Neural progenitor cell (in vitro differentiated cells): ENCODE measurements at regions not wholly inside any gene's neighbourhood (a gene's known extent, or its start where the extent isn't known, plus 50 kb on each side); places are given as distances from the start of the nearest gene placed in this dataset.

Experiments
- DNase-seq: peaks from one replicate; pipeline ENCODE4 v3.0.0-alpha.2; 2016; ENCODE audit warnings: low spot score
- H2AFZ ChIP-seq: fragments of 200-600 bp; sonication (generic); replicated peaks from 2 replicates; pipeline ENCODE4 v1.6.1; 2016; ENCODE audit warnings: antibody characterized with exemption
- H3F3A ChIP-seq: fragments of 200-600 bp; sonication (generic); 2 replicates; pipeline ENCODE4 v1.6.1; 2016; ENCODE audit warnings: antibody characterized with exemption, low read depth
- H3K27ac ChIP-seq: fragments of 200-600 bp; sonication (generic); 2 replicates; pipeline ENCODE4 v1.5.1; 2016; ENCODE audit warnings: mild to moderate bottlenecking
- H3K27me3 ChIP-seq: fragments of 200-600 bp; sonication (generic); 2 replicates; pipeline ENCODE4 v1.6.1; 2016; ENCODE audit warnings: mild to moderate bottlenecking, moderate library complexity
- H3K36me3 ChIP-seq: fragments of 200-600 bp; sonication (generic); 2 replicates; pipeline ENCODE4 v1.5.1; 2016
- H3K4me1 ChIP-seq: fragments of 200-600 bp; sonication (generic); 2 replicates; pipeline ENCODE4 v1.6.1; 2016; ENCODE audit warnings: mixed run types
- H3K4me2 ChIP-seq: fragments of 200-600 bp; sonication (generic); 2 replicates; pipeline ENCODE4 v1.6.1; 2016
- H3K4me3 ChIP-seq: fragments of 200-600 bp; sonication (generic); 2 replicates; pipeline ENCODE4 v1.5.1; 2016
- H3K79me2 ChIP-seq: fragments of 200-600 bp; sonication (generic); 2 replicates; pipeline ENCODE4 v1.6.1; 2016; ENCODE audit warnings: low read depth
- H3K9ac ChIP-seq: fragments of 200-600 bp; sonication (generic); 2 replicates; pipeline ENCODE4 v1.6.1; 2016
- H3K9me3 ChIP-seq: fragments of 200-600 bp; sonication (generic); 2 replicates; pipeline ENCODE4 v1.5.1; 2016; ENCODE audit warnings: low read depth
- H4K20me1 ChIP-seq: fragments of 200-600 bp; sonication (generic); 2 replicates; pipeline ENCODE4 v1.6.1; 2016; ENCODE audit warnings: low read depth
- H3K27ac Mint-ChIP-seq: 3 replicates; pipeline ENCODE4 v1.8.0; 2021; ENCODE audit warnings: mixed read lengths
- H3K27me3 Mint-ChIP-seq: 2 replicates; pipeline ENCODE4 v1.8.0; 2022; ENCODE audit warnings: low read depth, mild to moderate bottlenecking, inconsistent platforms, moderate library complexity, mixed read lengths; ENCODE audit not compliant: insufficient read depth
- H3K36me3 Mint-ChIP-seq: 3 replicates; pipeline ENCODE4 v1.8.0; 2021; ENCODE audit warnings: mixed read lengths
- H3K4me1 Mint-ChIP-seq: 3 replicates; pipeline ENCODE4 v1.8.0; 2021; ENCODE audit warnings: mixed read lengths
- H3K4me3 Mint-ChIP-seq: 3 replicates; pipeline ENCODE4 v1.8.0; 2021; ENCODE audit warnings: mild to moderate bottlenecking, moderate library complexity, mixed read lengths
- H3K9me3 Mint-ChIP-seq: 3 replicates; pipeline ENCODE4 v1.8.0; 2020; ENCODE audit warnings: mixed read lengths
- CTCF ChIP-seq: fragments of 200-600 bp; sonication (generic); IDR thresholded peaks from 2 replicates; pipeline ENCODE4 v1.5.1; 2017; ENCODE audit warnings: antibody characterized with exemption, mild to moderate bottlenecking
- EZH2 ChIP-seq: fragments of 200-600 bp; sonication (generic); IDR thresholded peaks from 2 replicates; pipeline ENCODE4 v1.6.1; 2017; ENCODE audit warnings: antibody characterized with exemption, mild to moderate bottlenecking, moderate library complexity
- EZH2phosphoT487 ChIP-seq: fragments of 200-600 bp; sonication (generic); IDR thresholded peaks from 2 replicates; pipeline ENCODE4 v1.6.1; 2017; ENCODE audit warnings: antibody characterized with exemption

DNA sequence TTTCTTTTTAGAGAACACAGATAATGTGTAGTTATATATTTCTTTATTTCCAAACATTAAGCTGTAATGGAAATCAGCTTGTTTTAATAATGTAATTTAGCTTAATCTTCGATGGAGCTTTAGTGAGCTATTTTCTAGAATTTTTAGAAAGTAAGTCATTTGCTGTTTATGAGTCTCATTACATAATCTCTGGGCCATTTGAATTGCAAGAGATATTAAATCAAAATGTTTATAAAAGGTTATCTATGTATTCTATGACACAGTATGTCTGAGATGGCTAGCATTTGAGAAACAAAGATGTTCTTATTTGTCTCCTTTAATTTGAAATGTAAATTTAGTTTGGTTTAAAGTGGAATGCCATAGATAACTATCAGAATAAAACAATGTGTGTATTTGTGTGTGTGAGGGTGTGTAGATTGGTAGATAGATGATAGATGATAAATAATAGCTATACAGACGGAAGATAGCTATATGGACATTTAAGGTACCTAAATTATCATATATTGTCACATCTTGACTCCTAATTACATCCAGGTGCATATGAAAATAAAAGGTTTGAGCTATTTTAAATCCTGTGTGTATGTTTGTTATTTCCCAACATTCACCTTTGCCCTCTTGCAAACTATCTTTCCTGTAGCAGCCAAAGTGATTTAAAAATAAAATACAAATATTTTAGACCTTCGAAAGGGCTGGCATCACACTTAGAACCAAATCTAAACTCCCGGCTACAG is 478.0 kb upstream of the KLF6 start:
- no peak overlapping the region for H2AFZ ChIP-seq
- no peak for TF ChIP-seq CTCF
- no peak for TF ChIP-seq EZH2
- no peak for TF ChIP-seq EZH2phosphoT487
- no peaks in the 10 kb centered on the region for H3K36me3 Mint-ChIP-seq

GRCh38 chr10:4262449-4262848 is 477.4 kb upstream of the KLF6 start:
- no peak for DNase-seq
- H3K9me3 Mint-ChIP-seq: no peaks in the 10 kb centered on the region
- no peaks in the 10 kb centered on the region for H3K36me3 Mint-ChIP-seq
- H3K36me3 ChIP-seq: no peaks in the 10 kb centered on the region
- no peaks in the 10 kb centered on the region for H3K27me3 ChIP-seq
- H3K27ac ChIP-seq: no peak overlapping the region
- H3K4me2 ChIP-seq: no peak overlapping the region
- H3F3A ChIP-seq: no peaks in the 10 kb centered on the region
- H3K9ac ChIP-seq: no peak overlapping the region
- no peak overlapping the region for H3K4me3 ChIP-seq
- H3K4me1 ChIP-seq: no peaks in the 10 kb centered on the region
- H3K79me2 ChIP-seq: no peaks in the 10 kb centered on the region
- no peak overlapping the region for H2AFZ ChIP-seq
- peaks cover 3% of the 10 kb centered on the region for H3K27me3 Mint-ChIP-seq
- H3K9me3 ChIP-seq: no peaks in the 10 kb centered on the region
- H3K4me1 Mint-ChIP-seq: no peaks in the 10 kb centered on the region
- no peak overlapping the region for H3K4me3 Mint-ChIP-seq
- H4K20me1 ChIP-seq: no peaks in the 10 kb centered on the region
- TF ChIP-seq EZH2 (no peak), EZH2phosphoT487 (no peak), CTCF (no peak)
- H3K27ac Mint-ChIP-seq: no peak overlapping the region

More for the DNA sequence above, 478.0 kb upstream of the KLF6 start:
- H3K9me3 Mint-ChIP-seq: no peaks in the 10 kb centered on the region
- H3K4me1 Mint-ChIP-seq: no peaks in the 10 kb centered on the region
- H3K4me3 ChIP-seq: no peak overlapping the region
- H3K27ac ChIP-seq: no peak overlapping the region
- no peaks in the 10 kb centered on the region for H3K27me3 ChIP-seq
- H3K79me2 ChIP-seq: no peaks in the 10 kb centered on the region
- no peaks in the 10 kb centered on the region for H3K4me1 ChIP-seq
- DNase-seq: no peak
- H3K9ac ChIP-seq: no peak overlapping the region
- H3K27ac Mint-ChIP-seq: no peak overlapping the region
- no peaks in the 10 kb centered on the region for H4K20me1 ChIP-seq
- no peak overlapping the region for H3K4me2 ChIP-seq
- H3F3A ChIP-seq: no peaks in the 10 kb centered on the region
- peaks cover 3% of the 10 kb centered on the region for H3K27me3 Mint-ChIP-seq
- H3K9me3 ChIP-seq: no peaks in the 10 kb centered on the region
- no peaks in the 10 kb centered on the region for H3K36me3 ChIP-seq
- no peak overlapping the region for H3K4me3 Mint-ChIP-seq

DNA sequence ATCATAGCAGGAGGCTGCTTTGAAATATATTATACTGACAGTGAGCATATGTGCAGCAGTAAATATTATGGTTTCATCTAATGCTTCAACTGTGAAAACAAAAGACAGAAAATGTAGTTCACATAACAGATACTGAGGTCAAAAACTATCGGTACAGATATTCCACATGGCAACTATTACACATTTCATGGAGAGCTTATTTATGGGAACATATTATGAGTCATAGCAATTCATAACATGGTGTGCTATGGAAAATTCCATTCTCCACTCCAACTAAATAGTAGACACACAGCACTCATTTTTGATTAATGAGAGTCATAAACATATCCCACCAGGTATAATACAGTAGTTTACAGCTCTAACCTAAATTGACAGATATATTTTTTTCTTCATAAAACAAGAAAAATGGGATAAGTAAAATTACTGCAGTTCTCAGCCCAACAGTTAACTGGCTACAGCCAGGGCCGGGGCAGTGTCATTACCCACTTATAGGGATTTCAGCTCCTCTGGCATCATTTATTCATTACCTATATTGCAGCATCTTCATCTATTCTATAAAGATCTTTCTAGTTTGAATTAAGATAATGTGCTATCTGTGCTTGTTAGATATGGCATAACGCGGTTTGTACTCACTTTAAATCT is 475.6 kb upstream of the KLF6 start:
- H4K20me1 ChIP-seq: no peaks in the 10 kb centered on the region
- no peak overlapping the region for H2AFZ ChIP-seq
- no peaks in the 10 kb centered on the region for H3K27me3 ChIP-seq
- H3F3A ChIP-seq: no peaks in the 10 kb centered on the region
- no peaks in the 10 kb centered on the region for H3K36me3 ChIP-seq
- H3K9me3 ChIP-seq: no peaks in the 10 kb centered on the region
- no peak overlapping the region for H3K27ac Mint-ChIP-seq
- H3K4me2 ChIP-seq: no peak overlapping the region
- no peaks in the 10 kb centered on the region for H3K79me2 ChIP-seq
- no peaks in the 10 kb centered on the region for H3K4me1 Mint-ChIP-seq
- no peak overlapping the region for H3K4me3 ChIP-seq
- peaks cover 3% of the 10 kb centered on the region for H3K27me3 Mint-ChIP-seq
- H3K4me1 ChIP-seq: no peaks in the 10 kb centered on the region
- no peaks in the 10 kb centered on the region for H3K36me3 Mint-ChIP-seq
- no peak overlapping the region for H3K27ac ChIP-seq
- TF ChIP-seq EZH2phosphoT487 (no peak), EZH2 (no peak), CTCF (no peak)
- no peak overlapping the region for H3K4me3 Mint-ChIP-seq
- H3K9me3 Mint-ChIP-seq: peaks cover 6% of the 10 kb centered on the region
- no peak for DNase-seq
- no peak overlapping the region for H3K9ac ChIP-seq
